ENCODE measurements at regions not wholly inside any gene's neighbourhood (a gene's known extent, or its start where the extent isn't known, plus 50 kb on each side); places are given as distances from the start of the nearest gene placed in this dataset.

DNA sequence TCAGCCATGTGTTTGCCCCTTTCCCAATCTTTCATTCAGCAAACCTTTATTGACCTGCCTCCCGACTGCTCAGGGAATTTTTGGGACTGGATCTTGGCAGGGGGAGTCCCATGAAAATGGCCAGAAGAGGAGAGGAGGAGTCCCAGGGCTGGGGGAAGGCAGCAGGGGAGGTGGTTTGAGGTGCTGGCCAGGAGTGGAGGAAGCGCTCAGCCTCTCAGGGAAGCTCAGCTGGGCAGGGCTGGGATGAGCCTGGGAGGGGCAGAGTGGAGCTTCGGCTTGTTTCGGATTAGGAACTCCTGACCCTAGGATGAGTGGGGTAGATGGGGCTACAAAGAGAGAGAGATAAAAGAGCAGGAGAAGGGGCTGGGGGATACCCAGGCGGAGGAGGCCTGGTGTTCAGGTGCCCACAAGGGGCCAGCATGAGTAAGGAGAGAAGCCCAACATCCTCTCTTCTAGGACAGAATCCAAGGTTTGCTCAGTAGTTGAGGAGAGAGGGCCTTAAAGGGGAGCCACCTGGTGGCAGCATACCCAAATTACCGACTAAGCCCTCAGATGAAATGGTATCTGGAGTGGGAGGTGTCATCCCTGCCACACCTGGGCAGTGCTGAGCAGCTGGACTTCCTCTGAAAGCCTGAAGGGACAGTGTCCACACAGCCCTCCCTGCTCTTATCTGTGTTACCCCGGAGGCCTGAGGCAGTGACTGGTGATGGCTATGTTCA is 91.1 kb downstream of the INHBB start:
- H3K36me3 ChIP-seq, result no peaks in the 10 kb centered on the region
- no peak overlapping the region for H3K4me3 ChIP-seq (replicated peaks in 1 of 3)
- no peaks in the 10 kb centered on the region for H3K27me3 ChIP-seq
- no peak for TF ChIP-seq POLR2A (IDR thresholded peaks at IDR 0.05)
- TF ChIP-seq CTCF (IDR thresholded peaks at IDR 0.05), result peak in 3 of 6 experiments; percentile 18 to 38 (median 19)
- DNase-seq, result peak; percentile 21 to 22
- H3K27ac ChIP-seq, result no peak overlapping the region
- H3K4me1 ChIP-seq, result peaks cover under 1 to 5% of the 10 kb centered on the region in 2 donors
- 77 to 85% methylated on average over 7 of the region's 7 CpGs for WGBS, 2 donors
- intact Hi-C loops (cut with DNase I), result no loop called here
- no peaks in the 10 kb centered on the region for H3K9me3 ChIP-seq

GRCh38 chr2:120437604-120438000 is 91.7 kb downstream of the INHBB start:
- 84 to 91% methylated on average over 10 of the region's 10 CpGs for WGBS, 2 donors
- no peak for DNase-seq
- H3K27me3 ChIP-seq, result no peaks in the 10 kb centered on the region
- no peak overlapping the region for H3K4me3 ChIP-seq (replicated peaks in 1 of 3)
- peaks cover 6 to 10% of the 10 kb centered on the region in 2 donors for H3K4me1 ChIP-seq
- no peaks in the 10 kb centered on the region for H3K36me3 ChIP-seq
- intact Hi-C loops (cut with DNase I), result no loop called here
- H3K9me3 ChIP-seq, result no peaks in the 10 kb centered on the region
- H3K27ac ChIP-seq, result no peak overlapping the region
- TF ChIP-seq POLR2A (IDR thresholded peaks at IDR 0.05) (no peak), CTCF (IDR thresholded peaks at IDR 0.05) (no peak)

GRCh38 chr2:120438301-120439066 is 92.5 kb downstream of the INHBB start:
- TF ChIP-seq POLR2A (IDR thresholded peaks at IDR 0.05) (no peak), CTCF (IDR thresholded peaks at IDR 0.05) (no peak)
- no peak for DNase-seq
- H3K27ac ChIP-seq, result no peak overlapping the region
- no peak overlapping the region for H3K4me3 ChIP-seq (replicated peaks in 1 of 3)
- 89 to 90% methylated on average over 11 to 13 of the region's 13 CpGs for WGBS, 2 donors
- no peaks in the 10 kb centered on the region for H3K9me3 ChIP-seq
- peaks cover 10 to 13% of the 10 kb centered on the region in 2 donors for H3K4me1 ChIP-seq
- intact Hi-C loops (cut with DNase I), result no loop called here
- no peaks in the 10 kb centered on the region for H3K36me3 ChIP-seq
- no peaks in the 10 kb centered on the region for H3K27me3 ChIP-seq

GRCh38 chr2:120439067-120439368 is 93.1 kb downstream of the INHBB start:
- DNase-seq, result no peak
- Histone ChIP-seq H3K36me3 (no peaks in the 10 kb centered on the region), H3K27ac (no peak overlapping the region), H3K4me3 (replicated peaks in 1 of 3) (no peak overlapping the region), H3K9me3 (no peaks in the 10 kb centered on the region), H3K4me1 (peaks cover 10 to 13% of the 10 kb centered on the region in 2 donors), H3K27me3 (no peaks in the 10 kb centered on the region)
- no peak for TF ChIP-seq CTCF (IDR thresholded peaks at IDR 0.05)
- TF ChIP-seq POLR2A (IDR thresholded peaks at IDR 0.05), result no peak
- intact Hi-C loops (cut with DNase I), result no loop called here
